ENCODE measurements at regions not wholly inside any gene's neighbourhood (a gene's known extent, or its start where the extent isn't known, plus 50 kb on each side); places are given as distances from the start of the nearest gene placed in this dataset.

- Histone ChIP-seq H2BK120ac (ENCODE audit: low read depth, low read length) (no peak overlapping the region), H3K9me3 (ENCODE audit: control insufficient read depth, insufficient read depth, low read length) (no peaks in the 10 kb centered on the region), H2AK5ac (ENCODE audit: low read depth, low read length) (no peak overlapping the region), H3K14ac (replicated peaks; ENCODE audit: low read depth, low read length) (no peak overlapping the region), H3K9ac (ENCODE audit: low read depth, low read length) (no peak overlapping the region), H4K5ac (ENCODE audit: low read depth, low read length) (no peak overlapping the region), H3K4me3 (ENCODE audit: insufficient read depth, low read depth, low read length) (no peak overlapping the region), H3K4me1 (ENCODE audit: control insufficient read depth, insufficient read depth, low read length) (no peaks in the 10 kb centered on the region), H2AK9ac (replicated peaks; ENCODE audit: low read depth, low read length, poor library complexity) (no peak overlapping the region), H2AFZ (replicated peaks; ENCODE audit: low read length, poor library complexity) (no peak overlapping the region), H4K20me1 (ENCODE audit: insufficient read depth, low read length) (no peaks in the 10 kb centered on the region), H3K4me2 (ENCODE audit: low read depth, low read length) (no peak overlapping the region), H3K36me3 (ENCODE audit: control insufficient read depth, insufficient read depth, low read length) (no peaks in the 10 kb centered on the region), H3K23ac (ENCODE audit: low read depth, low read length) (no peak overlapping the region), H2BK15ac (ENCODE audit: low read depth, low read length) (no peak overlapping the region), H3K4ac (ENCODE audit: low read depth, low read length) (no peak overlapping the region), H4K8ac (ENCODE audit: low read depth in 2 of 2, low read length in 2 of 2) (no peak overlapping the region), H4K91ac (ENCODE audit: insufficient read depth, low read depth, low read length) (no peak overlapping the region), H2BK20ac (ENCODE audit: low read depth, low read length) (no peak overlapping the region), H3K79me1 (ENCODE audit: low read depth in 1 of 2, low read length in 2 of 2) (no peaks in the 10 kb centered on the region), H3K27me3 (ENCODE audit: control insufficient read depth, insufficient read depth, low read length) (no peaks in the 10 kb centered on the region), H3K56ac (ENCODE audit: extremely low read depth, insufficient read depth, low read length) (no peak overlapping the region), H3K27ac (ENCODE audit: insufficient read depth, low read length) (no peak overlapping the region), H2BK5ac (ENCODE audit: low read depth, low read length, poor library complexity, severe bottlenecking) (no peak overlapping the region), H3K9me1 (ENCODE audit: insufficient read depth, low read length) (no peaks in the 10 kb centered on the region), H3K18ac (ENCODE audit: low read depth, low read length) (no peak overlapping the region)
- CTCF ChIA-PET, result no interaction called here
- WGBS, 2 experiments (ENCODE audit: extremely low coverage in 2 of 2, insufficient read length in 1 of 2), result 80% methylated on average over 1 of the region's 9 CpGs; no CpG with 5 or more reads in 1 of the 2 experiments
- no TSS peak for BruUV-seq (replicated peaks)
- in situ Hi-C loops (cut with MboI; ENCODE audit: low sequenced_read_pairs), result no loop called here
- ATAC-seq (ENCODE audit: low read depth) (no peak), DNase-seq (no peak)
- no peak for TF ChIP-seq FOS (IDR thresholded peaks at IDR 0.05; ENCODE audit: low read depth, low read length)
- TF ChIP-seq RFX5 (IDR thresholded peaks at IDR 0.05; ENCODE audit: low read depth, low read length), result no peak
- no peak for TF ChIP-seq SMC3 (IDR thresholded peaks at IDR 0.05; ENCODE audit: low read depth, low read length)
- TF ChIP-seq RCOR1 (IDR thresholded peaks at IDR 0.05; ENCODE audit: insufficient replicate concordance, low read length), result no peak
- no peak for TF ChIP-seq CHD1 (IDR thresholded peaks at IDR 0.05; ENCODE audit: low read depth, low read length)
- no peak for TF ChIP-seq USF2 (IDR thresholded peaks at IDR 0.05; ENCODE audit: low read depth, low read length)
- TF ChIP-seq MAZ (IDR thresholded peaks at IDR 0.05; ENCODE audit: borderline replicate concordance, low read depth, low read length), result no peak
- no peak for TF ChIP-seq CTCF (conservative IDR thresholded peaks at IDR 0.05; ENCODE audit: low read depth, low read length)
- no peak for TF ChIP-seq POLR2A (IDR thresholded peaks at IDR 0.05; ENCODE audit: low read depth, low read length)
- TF ChIP-seq RAD21 (IDR thresholded peaks at IDR 0.05; ENCODE audit: low read length), result no peak
- TF ChIP-seq CEBPB (IDR thresholded peaks at IDR 0.05; ENCODE audit: low read depth, low read length), result no peak
- no peak for TF ChIP-seq ELK1 (IDR thresholded peaks at IDR 0.05; ENCODE audit: borderline replicate concordance, low read depth, low read length)
- no peak for TF ChIP-seq MXI1 (IDR thresholded peaks at IDR 0.05; ENCODE audit: borderline replicate concordance, low read depth, low read length)
- no peak for TF ChIP-seq NFE2L2 (IDR thresholded peaks at IDR 0.05; ENCODE audit: low read depth, low read length)
- TF ChIP-seq MAFK (IDR thresholded peaks at IDR 0.05; ENCODE audit: low read depth, low read length), result no peak
- no peak for TF ChIP-seq BHLHE40 (IDR thresholded peaks at IDR 0.05; ENCODE audit: low read depth, low read length)
- POLR2A ChIA-PET (ENCODE audit: unreplicated experiment), result no interaction called here
- intact Hi-C loops (cut with micrococcal nuclease), result no loop called here
- dilution Hi-C loops (cut with HindIII; ENCODE audit: low sequenced_read_pairs, unreplicated experiment), result no loop called here
These were observed 54.3 kb upstream of the NPY start for GRCh38 chr7:24229481-24230226.

Data from IMR-90 (cell line).